Vagina (tissue), 2 donors: ENCODE measurements at regions not wholly inside any gene's neighbourhood (a gene's known extent, or its start where the extent isn't known, plus 50 kb on each side); places are given as distances from the start of the nearest gene placed in this dataset.

Experiments
- DNase-seq, 2 donors: peaks; one replicate each; pipeline ENCODE4 v3.0.0-alpha.2; 2017; ENCODE audit errors: extremely low spot score in 2 of 2
- H3K27ac ChIP-seq: fragments of 200-600 bp; sonication (generic); one replicate; pipeline ENCODE4 v1.5.1; 2019
- H3K27me3 ChIP-seq: fragments of 200-600 bp; sonication (generic); one replicate; pipeline ENCODE4 v1.5.1; 2019
- H3K36me3 ChIP-seq, 2 donors: fragments of 200-600 bp; sonication (generic); one replicate each; pipeline ENCODE4 v1.5.1; 2017 to 2019
- H3K4me1 ChIP-seq: fragments of 200-600 bp; sonication (generic); one replicate; pipeline ENCODE4 v1.5.1; 2019
- H3K4me3 ChIP-seq, 2 donors: fragments of 200-600 bp; sonication (generic); 1 replicate in 1 of 2; 2 replicates in 1 of 2; pipeline ENCODE4 v1.5.1; 2016 to 2019
- H3K9me3 ChIP-seq: fragments of 200-600 bp; sonication (generic); one replicate; pipeline ENCODE4 v1.5.1; 2019
- POLR2A ChIP-seq, 2 donors: fragments of 450-650 bp; IDR thresholded peaks; one replicate each; pipeline ENCODE4 v1.6.1; 2017; ENCODE audit warnings: antibody characterized with exemption in 2 of 2, mild to moderate bottlenecking in 2 of 2, moderate library complexity in 2 of 2
- POLR2AphosphoS5 ChIP-seq, 2 donors: sonication (generic); formaldehyde crosslinking; IDR thresholded peaks; one replicate each; pipeline ENCODE4 v1.9.0; 2017; ENCODE audit warnings: antibody characterized with exemption in 2 of 2, mild to moderate bottlenecking in 2 of 2, low read depth in 1 of 2; ENCODE audit not compliant: insufficient read depth in 1 of 2
- intact Hi-C: fragments of 100-400 bp; cut with DNase I; formaldehyde crosslinking; loops from one replicate; pipeline ENCODE4 v1.15.1; 2023
- TF ChIP-seq, protein P1 (sequence below), 3 experiments: fragments of 450-650 bp in 2 of 3; fragments of 200-600 bp in 1 of 3; sonication (generic) in 1 of 3; IDR thresholded peaks; one replicate each; pipeline ENCODE4 v1.5.1; 2017 to 2019; ENCODE audit warnings: antibody characterized with exemption in 3 of 3, mild to moderate bottlenecking in 2 of 3, moderate library complexity in 2 of 3

- TF ChIP-seq POLR2A (IDR thresholded peaks at IDR 0.05) (no peak), POLR2AphosphoS5 (IDR thresholded peaks at IDR 0.05; ENCODE audit: insufficient read depth in 1 of 2, low read depth in 1 of 2) (no peak)
- TF ChIP-seq, protein P1, sequence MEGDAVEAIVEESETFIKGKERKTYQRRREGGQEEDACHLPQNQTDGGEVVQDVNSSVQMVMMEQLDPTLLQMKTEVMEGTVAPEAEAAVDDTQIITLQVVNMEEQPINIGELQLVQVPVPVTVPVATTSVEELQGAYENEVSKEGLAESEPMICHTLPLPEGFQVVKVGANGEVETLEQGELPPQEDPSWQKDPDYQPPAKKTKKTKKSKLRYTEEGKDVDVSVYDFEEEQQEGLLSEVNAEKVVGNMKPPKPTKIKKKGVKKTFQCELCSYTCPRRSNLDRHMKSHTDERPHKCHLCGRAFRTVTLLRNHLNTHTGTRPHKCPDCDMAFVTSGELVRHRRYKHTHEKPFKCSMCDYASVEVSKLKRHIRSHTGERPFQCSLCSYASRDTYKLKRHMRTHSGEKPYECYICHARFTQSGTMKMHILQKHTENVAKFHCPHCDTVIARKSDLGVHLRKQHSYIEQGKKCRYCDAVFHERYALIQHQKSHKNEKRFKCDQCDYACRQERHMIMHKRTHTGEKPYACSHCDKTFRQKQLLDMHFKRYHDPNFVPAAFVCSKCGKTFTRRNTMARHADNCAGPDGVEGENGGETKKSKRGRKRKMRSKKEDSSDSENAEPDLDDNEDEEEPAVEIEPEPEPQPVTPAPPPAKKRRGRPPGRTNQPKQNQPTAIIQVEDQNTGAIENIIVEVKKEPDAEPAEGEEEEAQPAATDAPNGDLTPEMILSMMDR (IDR thresholded peaks at IDR 0.05) = no peak
- peak overlapping the region; percentile 45 for H3K27ac ChIP-seq
- no peak for DNase-seq
- intact Hi-C loops = no loop called here
- H3K9me3 ChIP-seq = no peaks in the 10 kb centered on the region
- H3K4me1 ChIP-seq = peaks cover 48% of the 10 kb centered on the region
- no peaks in the 10 kb centered on the region for H3K27me3 ChIP-seq
- H3K36me3 ChIP-seq = no peaks in the 10 kb centered on the region
- H3K4me3 ChIP-seq = peak overlapping the region; percentile 9 to 27
Measured at GRCh38 chr16:27720731-27721530, 171.0 kb downstream of the KATNIP start.

- intact Hi-C loops = no loop called here
- no peaks in the 10 kb centered on the region for H3K9me3 ChIP-seq
- peak in 1 of 2 donors; percentile 96 for DNase-seq
- no peaks in the 10 kb centered on the region for H3K36me3 ChIP-seq
- no peaks in the 10 kb centered on the region for H3K27me3 ChIP-seq
- H3K27ac ChIP-seq = peak overlapping the region; percentile 45
- TF ChIP-seq POLR2A (IDR thresholded peaks at IDR 0.05) = no peak
- TF ChIP-seq POLR2AphosphoS5 (IDR thresholded peaks at IDR 0.05; ENCODE audit: insufficient read depth in 1 of 2, low read depth in 1 of 2) = peak in 1 of 2 donors; percentile 60
- peak overlapping the region; percentile 9 to 27 for H3K4me3 ChIP-seq
- H3K4me1 ChIP-seq = peaks cover 48% of the 10 kb centered on the region
Measured at GRCh38 chr16:27721531-27722181, 171.7 kb downstream of the KATNIP start.

DNA sequence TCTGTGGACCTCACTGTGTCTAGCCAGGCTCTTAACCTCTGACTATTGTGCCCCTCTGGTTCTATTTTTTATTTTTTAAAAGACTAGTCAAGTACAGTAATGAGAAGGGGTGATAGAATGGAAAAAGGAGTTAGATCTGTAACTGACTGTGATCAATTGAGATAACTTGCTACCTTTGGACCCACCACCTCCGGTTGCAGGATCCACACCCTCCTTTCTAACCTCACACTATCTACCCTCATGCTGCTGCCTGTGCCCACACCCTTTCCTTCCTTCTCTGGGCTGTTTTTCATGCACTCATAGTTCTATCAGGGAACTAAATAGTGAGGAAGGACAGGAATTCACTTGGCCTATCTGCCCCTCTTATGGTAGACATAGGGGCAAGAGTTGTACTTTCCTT lies 172.3 kb downstream of the KATNIP start:
- Histone ChIP-seq H3K27me3 (no peaks in the 10 kb centered on the region), H3K4me3 (no peak overlapping the region), H3K4me1 (peaks cover 48% of the 10 kb centered on the region), H3K9me3 (no peaks in the 10 kb centered on the region), H3K27ac (peak overlapping the region; percentile 30), H3K36me3 (no peaks in the 10 kb centered on the region)
- intact Hi-C loops = no loop called here
- no peak for DNase-seq
- TF ChIP-seq POLR2AphosphoS5 (IDR thresholded peaks at IDR 0.05; ENCODE audit: insufficient read depth in 1 of 2, low read depth in 1 of 2) (no peak), POLR2A (IDR thresholded peaks at IDR 0.05) (no peak)
- TF ChIP-seq, protein P1 (IDR thresholded peaks at IDR 0.05) = no peak

GRCh38 chr16:27722892-27723450 lies 173.0 kb downstream of the KATNIP start:
- Histone ChIP-seq H3K9me3 (no peaks in the 10 kb centered on the region), H3K4me1 (peaks cover 48% of the 10 kb centered on the region), H3K27ac (peak overlapping the region; percentile 3), H3K27me3 (no peaks in the 10 kb centered on the region), H3K4me3 (no peak overlapping the region), H3K36me3 (no peaks in the 10 kb centered on the region)
- TF ChIP-seq POLR2AphosphoS5 (IDR thresholded peaks at IDR 0.05; ENCODE audit: insufficient read depth in 1 of 2, low read depth in 1 of 2) = no peak
- no peak for TF ChIP-seq POLR2A (IDR thresholded peaks at IDR 0.05)
- TF ChIP-seq, protein P1 (IDR thresholded peaks at IDR 0.05) = no peak
- no peak for DNase-seq
- intact Hi-C loops = no loop called here

GRCh38 chr16:27723711-27724481 lies 174.0 kb downstream of the KATNIP start:
- Histone ChIP-seq H3K27me3 (no peaks in the 10 kb centered on the region), H3K27ac (no peak overlapping the region), H3K9me3 (no peaks in the 10 kb centered on the region), H3K4me1 (peaks cover 48% of the 10 kb centered on the region), H3K4me3 (no peak overlapping the region), H3K36me3 (no peaks in the 10 kb centered on the region)
- DNase-seq = no peak
- TF ChIP-seq, protein P1 (IDR thresholded peaks at IDR 0.05) = no peak
- TF ChIP-seq POLR2AphosphoS5 (IDR thresholded peaks at IDR 0.05; ENCODE audit: insufficient read depth in 1 of 2, low read depth in 1 of 2) (no peak), POLR2A (IDR thresholded peaks at IDR 0.05) (no peak)
- intact Hi-C loops = no loop called here
